IMR-90 (cell line): ENCODE measurements at regions not wholly inside any gene's neighbourhood (a gene's known extent, or its start where the extent isn't known, plus 50 kb on each side); places are given as distances from the start of the nearest gene placed in this dataset.

ENCODE experiments used
- CEBPB ChIP-seq: IDR thresholded peaks from 2 replicates; pipeline ENCODE4 v1.6.1; 2012; ENCODE audit warnings: low read depth, low read length, improper control_type of control experiment
- CTCF ChIP-seq: conservative IDR thresholded peaks from 2 replicates; pipeline ENCODE4 v1.5.1; 2012; ENCODE audit warnings: mild to moderate bottlenecking, low read depth, low read length, improper control_type of control experiment
- FOS ChIP-seq: fragments of 150-350 bp; IDR thresholded peaks from 2 replicates; pipeline ENCODE4 v1.6.1; 2016; ENCODE audit warnings: low read depth, low read length
- MAZ ChIP-seq: IDR thresholded peaks from 2 replicates; pipeline ENCODE4 v1.6.1; 2012; ENCODE audit warnings: low read depth, mild to moderate bottlenecking, low read length, improper control_type of control experiment, moderate library complexity, borderline replicate concordance
- POLR2A ChIP-seq: IDR thresholded peaks from 2 replicates; pipeline ENCODE4 v1.6.1; 2012; ENCODE audit warnings: mild to moderate bottlenecking, low read depth, low read length
- RAD21 ChIP-seq: IDR thresholded peaks from 2 replicates; pipeline ENCODE4 v1.6.1; 2012; ENCODE audit warnings: low read length, improper control_type of control experiment
- RCOR1 ChIP-seq: IDR thresholded peaks from 2 replicates; pipeline ENCODE4 v1.6.1; 2012; ENCODE audit warnings: mild to moderate bottlenecking, low read length, improper control_type of control experiment; ENCODE audit not compliant: insufficient replicate concordance
- RFX5 ChIP-seq: IDR thresholded peaks from 2 replicates; pipeline ENCODE4 v1.8.0; 2012; ENCODE audit warnings: low read depth, mild to moderate bottlenecking, low read length, moderate library complexity
- SMC3 ChIP-seq: fragments of 150-350 bp; IDR thresholded peaks from 2 replicates; pipeline ENCODE4 v1.6.1; 2016; ENCODE audit warnings: low read depth, mild to moderate bottlenecking, antibody characterized with exemption, low read length, moderate library complexity
- TF ChIP-seq, protein P1 (sequence below): fragments of 150-350 bp; IDR thresholded peaks from 2 replicates; pipeline ENCODE4 v1.6.1; 2017; ENCODE audit warnings: mild to moderate bottlenecking, antibody characterized with exemption, low read length, low read depth
- TF ChIP-seq, protein P2 (sequence below): fragments of 150-350 bp; IDR thresholded peaks from 2 replicates; pipeline ENCODE4 v1.6.1; 2016; ENCODE audit warnings: low read depth, mild to moderate bottlenecking, low read length, moderate library complexity, borderline replicate concordance

- TF ChIP-seq RFX5 (no peak), CTCF (no peak), POLR2A (no peak), MAZ (no peak), RAD21 (no peak), FOS (no peak), RCOR1 (no peak), CEBPB (no peak), SMC3 (no peak)
- TF ChIP-seq, protein P1, sequence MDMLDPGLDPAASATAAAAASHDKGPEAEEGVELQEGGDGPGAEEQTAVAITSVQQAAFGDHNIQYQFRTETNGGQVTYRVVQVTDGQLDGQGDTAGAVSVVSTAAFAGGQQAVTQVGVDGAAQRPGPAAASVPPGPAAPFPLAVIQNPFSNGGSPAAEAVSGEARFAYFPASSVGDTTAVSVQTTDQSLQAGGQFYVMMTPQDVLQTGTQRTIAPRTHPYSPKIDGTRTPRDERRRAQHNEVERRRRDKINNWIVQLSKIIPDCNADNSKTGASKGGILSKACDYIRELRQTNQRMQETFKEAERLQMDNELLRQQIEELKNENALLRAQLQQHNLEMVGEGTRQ, result no peak
- TF ChIP-seq, protein P2, sequence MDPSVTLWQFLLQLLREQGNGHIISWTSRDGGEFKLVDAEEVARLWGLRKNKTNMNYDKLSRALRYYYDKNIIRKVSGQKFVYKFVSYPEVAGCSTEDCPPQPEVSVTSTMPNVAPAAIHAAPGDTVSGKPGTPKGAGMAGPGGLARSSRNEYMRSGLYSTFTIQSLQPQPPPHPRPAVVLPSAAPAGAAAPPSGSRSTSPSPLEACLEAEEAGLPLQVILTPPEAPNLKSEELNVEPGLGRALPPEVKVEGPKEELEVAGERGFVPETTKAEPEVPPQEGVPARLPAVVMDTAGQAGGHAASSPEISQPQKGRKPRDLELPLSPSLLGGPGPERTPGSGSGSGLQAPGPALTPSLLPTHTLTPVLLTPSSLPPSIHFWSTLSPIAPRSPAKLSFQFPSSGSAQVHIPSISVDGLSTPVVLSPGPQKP, result no peak
Measured at GRCh38 chr6:115319823-115320222, 740.9 kb downstream of the FRK start.
